ENCODE measurements at regions not wholly inside any gene's neighbourhood (a gene's known extent, or its start where the extent isn't known, plus 50 kb on each side); places are given as distances from the start of the nearest gene placed in this dataset.
"Not testable (repeated sequence)": the region's sequence is repeated elsewhere in the genome, so short reads cannot be mapped to it uniquely, and the experiment has no call there.

GRCh38 chr21:16464211-16464889, 734.6 kb downstream of the USP25 start:
- not testable (repeated sequence) for H3K36me3 ChIP-seq (ENCODE audit: control insufficient read depth in 2 of 2, insufficient read depth in 2 of 2, low read length in 2 of 2); H3K27me3 ChIP-seq (ENCODE audit: control insufficient read depth in 1 of 2, insufficient read depth in 2 of 2, low read length in 2 of 2); H3K27ac ChIP-seq (ENCODE audit: low read length); H3K4me3 ChIP-seq (ENCODE audit: low read length in 2 of 2); H3K4me1 ChIP-seq (ENCODE audit: control insufficient read depth, insufficient read depth, low read length); H3K9ac ChIP-seq (ENCODE audit: low read length in 2 of 2); H3K9me3 ChIP-seq (ENCODE audit: control insufficient read depth in 2 of 2, low read length in 2 of 2)

GRCh38 chr21:16468184-16468583, 738.4 kb downstream of the USP25 start:
- H3K9ac ChIP-seq (ENCODE audit: low read length in 2 of 2) = no peak overlapping the region
- no peaks in the 10 kb centered on the region for H3K36me3 ChIP-seq (ENCODE audit: control insufficient read depth in 2 of 2, insufficient read depth in 2 of 2, low read length in 2 of 2)
- H3K27me3 ChIP-seq (ENCODE audit: control insufficient read depth in 1 of 2, insufficient read depth in 2 of 2, low read length in 2 of 2) = no peaks in the 10 kb centered on the region
- no peaks in the 10 kb centered on the region for H3K4me1 ChIP-seq (ENCODE audit: control insufficient read depth, insufficient read depth, low read length)
- H3K4me3 ChIP-seq (ENCODE audit: low read length in 2 of 2) = no peak overlapping the region
- no peaks in the 10 kb centered on the region for H3K9me3 ChIP-seq (ENCODE audit: control insufficient read depth in 2 of 2, low read length in 2 of 2)
- H3K27ac ChIP-seq (ENCODE audit: low read length) = no peak overlapping the region

- Histone ChIP-seq H3K27me3 (ENCODE audit: control insufficient read depth in 1 of 2, insufficient read depth in 2 of 2, low read length in 2 of 2) (no peaks in the 10 kb centered on the region), H3K4me1 (ENCODE audit: control insufficient read depth, insufficient read depth, low read length) (no peaks in the 10 kb centered on the region), H3K9ac (ENCODE audit: low read length in 2 of 2) (no peak overlapping the region), H3K9me3 (ENCODE audit: control insufficient read depth in 2 of 2, low read length in 2 of 2) (no peaks in the 10 kb centered on the region), H3K36me3 (ENCODE audit: control insufficient read depth in 2 of 2, insufficient read depth in 2 of 2, low read length in 2 of 2) (no peaks in the 10 kb centered on the region), H3K27ac (ENCODE audit: low read length) (no peak overlapping the region), H3K4me3 (ENCODE audit: low read length in 2 of 2) (no peak overlapping the region)
These were observed 744.2 kb downstream of the USP25 start for GRCh38 chr21:16473988-16474387.

- Histone ChIP-seq H3K4me1 (ENCODE audit: control insufficient read depth, insufficient read depth, low read length) (no peaks in the 10 kb centered on the region), H3K27ac (ENCODE audit: low read length) (no peak overlapping the region), H3K27me3 (ENCODE audit: control insufficient read depth in 1 of 2, insufficient read depth in 2 of 2, low read length in 2 of 2) (no peaks in the 10 kb centered on the region), H3K4me3 (ENCODE audit: low read length in 2 of 2) (no peak overlapping the region), H3K9ac (ENCODE audit: low read length in 2 of 2) (no peak overlapping the region), H3K36me3 (ENCODE audit: control insufficient read depth in 2 of 2, insufficient read depth in 2 of 2, low read length in 2 of 2) (no peaks in the 10 kb centered on the region), H3K9me3 (ENCODE audit: control insufficient read depth in 2 of 2, low read length in 2 of 2) (no peaks in the 10 kb centered on the region)
These were observed 746.5 kb downstream of the USP25 start for GRCh38 chr21:16476056-16476825.

- no peak overlapping the region for H3K27ac ChIP-seq (ENCODE audit: low read length)
- H3K9me3 ChIP-seq (ENCODE audit: control insufficient read depth in 2 of 2, low read length in 2 of 2) = no peaks in the 10 kb centered on the region
- no peaks in the 10 kb centered on the region for H3K4me1 ChIP-seq (ENCODE audit: control insufficient read depth, insufficient read depth, low read length)
- no peaks in the 10 kb centered on the region for H3K36me3 ChIP-seq (ENCODE audit: control insufficient read depth in 2 of 2, insufficient read depth in 2 of 2, low read length in 2 of 2)
- no peaks in the 10 kb centered on the region for H3K27me3 ChIP-seq (ENCODE audit: control insufficient read depth in 1 of 2, insufficient read depth in 2 of 2, low read length in 2 of 2)
- H3K9ac ChIP-seq (ENCODE audit: low read length in 2 of 2) = no peak overlapping the region
- no peak overlapping the region for H3K4me3 ChIP-seq (ENCODE audit: low read length in 2 of 2)
These were observed 758.3 kb downstream of the USP25 start for GRCh38 chr21:16488042-16488441.

GRCh38 chr21:16492356-16492755, 762.6 kb downstream of the USP25 start:
- H3K36me3 ChIP-seq (ENCODE audit: control insufficient read depth in 2 of 2, insufficient read depth in 2 of 2, low read length in 2 of 2) = no peaks in the 10 kb centered on the region
- H3K4me1 ChIP-seq (ENCODE audit: control insufficient read depth, insufficient read depth, low read length) = no peaks in the 10 kb centered on the region

GRCh38 chr21:16492892-16493291, 763.1 kb downstream of the USP25 start:
- no peaks in the 10 kb centered on the region for H3K27me3 ChIP-seq (ENCODE audit: control insufficient read depth in 1 of 2, insufficient read depth in 2 of 2, low read length in 2 of 2)
- no peak overlapping the region for H3K9ac ChIP-seq (ENCODE audit: low read length in 2 of 2)
- no peak overlapping the region for H3K4me3 ChIP-seq (ENCODE audit: low read length in 2 of 2)
- no peaks in the 10 kb centered on the region for H3K4me1 ChIP-seq (ENCODE audit: control insufficient read depth, insufficient read depth, low read length)
- H3K36me3 ChIP-seq (ENCODE audit: control insufficient read depth in 2 of 2, insufficient read depth in 2 of 2, low read length in 2 of 2) = no peaks in the 10 kb centered on the region
- no peaks in the 10 kb centered on the region for H3K9me3 ChIP-seq (ENCODE audit: control insufficient read depth in 2 of 2, low read length in 2 of 2)
- H3K27ac ChIP-seq (ENCODE audit: low read length) = no peak overlapping the region

More at GRCh38 chr21:16492356-16492755, 762.6 kb downstream of the USP25 start:
- Histone ChIP-seq H3K27me3 (ENCODE audit: control insufficient read depth in 1 of 2, insufficient read depth in 2 of 2, low read length in 2 of 2) (no peaks in the 10 kb centered on the region), H3K27ac (ENCODE audit: low read length) (no peak overlapping the region), H3K4me3 (ENCODE audit: low read length in 2 of 2) (no peak overlapping the region), H3K9ac (ENCODE audit: low read length in 2 of 2) (no peak overlapping the region), H3K9me3 (ENCODE audit: control insufficient read depth in 2 of 2, low read length in 2 of 2) (no peaks in the 10 kb centered on the region)

GRCh38 chr21:16496609-16497008, 766.8 kb downstream of the USP25 start:
- Histone ChIP-seq H3K9ac (ENCODE audit: low read length in 2 of 2) (no peak overlapping the region), H3K27me3 (ENCODE audit: control insufficient read depth in 1 of 2, insufficient read depth in 2 of 2, low read length in 2 of 2) (no peaks in the 10 kb centered on the region), H3K4me1 (ENCODE audit: control insufficient read depth, insufficient read depth, low read length) (no peaks in the 10 kb centered on the region), H3K36me3 (ENCODE audit: control insufficient read depth in 2 of 2, insufficient read depth in 2 of 2, low read length in 2 of 2) (no peaks in the 10 kb centered on the region), H3K9me3 (ENCODE audit: control insufficient read depth in 2 of 2, low read length in 2 of 2) (no peaks in the 10 kb centered on the region), H3K4me3 (ENCODE audit: low read length in 2 of 2) (no peak overlapping the region), H3K27ac (ENCODE audit: low read length) (no peak overlapping the region)

GRCh38 chr21:16500271-16500670, 770.5 kb downstream of the USP25 start:
- H3K27ac ChIP-seq (ENCODE audit: low read length) = no peak overlapping the region
- H3K9me3 ChIP-seq (ENCODE audit: control insufficient read depth in 2 of 2, low read length in 2 of 2) = no peaks in the 10 kb centered on the region
- no peaks in the 10 kb centered on the region for H3K4me1 ChIP-seq (ENCODE audit: control insufficient read depth, insufficient read depth, low read length)
- no peak overlapping the region for H3K4me3 ChIP-seq (ENCODE audit: low read length in 2 of 2)
- H3K27me3 ChIP-seq (ENCODE audit: control insufficient read depth in 1 of 2, insufficient read depth in 2 of 2, low read length in 2 of 2) = no peaks in the 10 kb centered on the region
- no peak overlapping the region for H3K9ac ChIP-seq (ENCODE audit: low read length in 2 of 2)
- no peaks in the 10 kb centered on the region for H3K36me3 ChIP-seq (ENCODE audit: control insufficient read depth in 2 of 2, insufficient read depth in 2 of 2, low read length in 2 of 2)

- H3K4me1 ChIP-seq (ENCODE audit: control insufficient read depth, insufficient read depth, low read length) = no peaks in the 10 kb centered on the region
- H3K9me3 ChIP-seq (ENCODE audit: control insufficient read depth in 2 of 2, low read length in 2 of 2) = no peaks in the 10 kb centered on the region
- H3K4me3 ChIP-seq (ENCODE audit: low read length in 2 of 2) = no peak overlapping the region
- no peak overlapping the region for H3K27ac ChIP-seq (ENCODE audit: low read length)
- H3K36me3 ChIP-seq (ENCODE audit: control insufficient read depth in 2 of 2, insufficient read depth in 2 of 2, low read length in 2 of 2) = no peaks in the 10 kb centered on the region
- no peak overlapping the region for H3K9ac ChIP-seq (ENCODE audit: low read length in 2 of 2)
- H3K27me3 ChIP-seq (ENCODE audit: control insufficient read depth in 1 of 2, insufficient read depth in 2 of 2, low read length in 2 of 2) = no peaks in the 10 kb centered on the region
These were observed 772.5 kb downstream of the USP25 start for GRCh38 chr21:16502273-16502672.

GRCh38 chr21:16502897-16503296, 773.1 kb downstream of the USP25 start:
- Histone ChIP-seq H3K27ac (ENCODE audit: low read length) (no peak overlapping the region), H3K9ac (ENCODE audit: low read length in 2 of 2) (no peak overlapping the region), H3K27me3 (ENCODE audit: control insufficient read depth in 1 of 2, insufficient read depth in 2 of 2, low read length in 2 of 2) (no peaks in the 10 kb centered on the region), H3K36me3 (ENCODE audit: control insufficient read depth in 2 of 2, insufficient read depth in 2 of 2, low read length in 2 of 2) (no peaks in the 10 kb centered on the region), H3K9me3 (ENCODE audit: control insufficient read depth in 2 of 2, low read length in 2 of 2) (no peaks in the 10 kb centered on the region), H3K4me1 (ENCODE audit: control insufficient read depth, insufficient read depth, low read length) (no peaks in the 10 kb centered on the region), H3K4me3 (ENCODE audit: low read length in 2 of 2) (no peak overlapping the region)
